ENCODE measurements at regions not wholly inside any gene's neighbourhood (a gene's known extent, or its start where the extent isn't known, plus 50 kb on each side); places are given as distances from the start of the nearest gene placed in this dataset.

GRCh38 chr5:52275639-52276038, 512.1 kb upstream of the ITGA1 start:
- Histone ChIP-seq H2BK5ac (ENCODE audit: low read length) (no peak overlapping the region), H3K36me3 (replicated peaks in 1 of 2; ENCODE audit: control insufficient read depth in 2 of 2, insufficient read depth in 2 of 2, low read length in 2 of 2) (no peaks in the 10 kb centered on the region), H3K27me3 (ENCODE audit: control insufficient read depth in 3 of 3, insufficient read depth in 3 of 3, low read depth in 1 of 3, low read length in 3 of 3) (peaks cover 0 to 66% (median 0%) of the 10 kb centered on the region in 3 experiments), H2BK12ac (ENCODE audit: low read length) (no peak overlapping the region), H3K23ac (ENCODE audit: low read depth, low read length, poor library complexity) (no peak overlapping the region), H3K9ac (ENCODE audit: low read depth, low read length, poor library complexity) (no peak overlapping the region), H3K4me1 (ENCODE audit: control insufficient read depth in 2 of 2, insufficient read depth in 1 of 2, low read depth in 1 of 2, low read length in 2 of 2) (peaks cover 0 to 4% of the 10 kb centered on the region in 2 donors), H3K18ac (ENCODE audit: low read length) (no peak overlapping the region), H3K14ac (ENCODE audit: low read length) (no peak overlapping the region), H2AFZ (ENCODE audit: low read length) (no peak overlapping the region), H3K79me1 (ENCODE audit: low read depth, low read length) (no peaks in the 10 kb centered on the region), H4K8ac (ENCODE audit: low read depth, low read length) (no peak overlapping the region), H3K27ac (replicated peaks; ENCODE audit: low read length) (no peak overlapping the region), H3K4me2 (ENCODE audit: insufficient read depth, low read length, poor library complexity, severe bottlenecking) (no peak overlapping the region), H2BK15ac (ENCODE audit: low read length) (no peak overlapping the region), H4K91ac (ENCODE audit: low read depth, low read length, poor library complexity) (no peak overlapping the region), H2BK120ac (ENCODE audit: low read depth, low read length) (no peak overlapping the region), H3K4ac (ENCODE audit: low read length) (no peak overlapping the region), H3K4me3 (ENCODE audit: low read length in 2 of 2) (no peak overlapping the region), H3K9me3 (replicated peaks in 1 of 2; ENCODE audit: control insufficient read depth in 2 of 2, insufficient read depth in 1 of 2, low read depth in 1 of 2, low read length in 2 of 2) (no peaks in the 10 kb centered on the region), H2AK5ac (ENCODE audit: low read depth, low read length) (no peak overlapping the region)
- DNase-seq (ENCODE audit: low spot score), result no peak

- no CpG with 5 or more reads among the region's 2 CpGs for WGBS, 2 donors (ENCODE audit: extremely low coverage in 2 of 2, insufficient read length in 2 of 2, insufficient replicate concordance in 1 of 2)
- Histone ChIP-seq H3K36me3 (replicated peaks in 1 of 2; ENCODE audit: control insufficient read depth in 2 of 2, insufficient read depth in 2 of 2, low read length in 2 of 2) (no peaks in the 10 kb centered on the region), H3K4me3 (ENCODE audit: low read length in 2 of 2) (no peak overlapping the region), H2BK120ac (ENCODE audit: low read depth, low read length) (no peak overlapping the region), H4K8ac (ENCODE audit: low read depth, low read length) (no peak overlapping the region), H3K14ac (ENCODE audit: low read length) (no peak overlapping the region), H4K91ac (ENCODE audit: low read depth, low read length, poor library complexity) (no peak overlapping the region), H3K4me1 (ENCODE audit: control insufficient read depth in 2 of 2, insufficient read depth in 1 of 2, low read depth in 1 of 2, low read length in 2 of 2) (peaks cover 0 to 4% of the 10 kb centered on the region in 2 donors), H3K4me2 (ENCODE audit: insufficient read depth, low read length, poor library complexity, severe bottlenecking) (no peak overlapping the region), H3K9ac (ENCODE audit: low read depth, low read length, poor library complexity) (no peak overlapping the region), H3K79me1 (ENCODE audit: low read depth, low read length) (no peaks in the 10 kb centered on the region), H2BK12ac (ENCODE audit: low read length) (no peak overlapping the region), H2AK5ac (ENCODE audit: low read depth, low read length) (no peak overlapping the region), H3K18ac (ENCODE audit: low read length) (no peak overlapping the region), H2BK5ac (ENCODE audit: low read length) (no peak overlapping the region), H3K9me3 (replicated peaks in 1 of 2; ENCODE audit: control insufficient read depth in 2 of 2, insufficient read depth in 1 of 2, low read depth in 1 of 2, low read length in 2 of 2) (no peaks in the 10 kb centered on the region), H2BK15ac (ENCODE audit: low read length) (no peak overlapping the region), H3K27me3 (ENCODE audit: control insufficient read depth in 3 of 3, insufficient read depth in 3 of 3, low read depth in 1 of 3, low read length in 3 of 3) (peaks cover 0 to 53% (median 0%) of the 10 kb centered on the region in 3 experiments), H3K4ac (ENCODE audit: low read length) (no peak overlapping the region), H3K23ac (ENCODE audit: low read depth, low read length, poor library complexity) (no peak overlapping the region), H3K27ac (replicated peaks; ENCODE audit: low read length) (no peak overlapping the region), H2AFZ (ENCODE audit: low read length) (no peak overlapping the region)
- DNase-seq (ENCODE audit: low spot score), result no peak
Observed at GRCh38 chr5:52277101-52277500, 510.6 kb upstream of the ITGA1 start.

- Histone ChIP-seq H3K9ac (ENCODE audit: low read depth, low read length, poor library complexity) (no peak overlapping the region), H3K4ac (ENCODE audit: low read length) (no peak overlapping the region), H2AFZ (ENCODE audit: low read length) (no peak overlapping the region), H2BK15ac (ENCODE audit: low read length) (no peak overlapping the region), H3K9me3 (replicated peaks in 1 of 2; ENCODE audit: control insufficient read depth in 2 of 2, insufficient read depth in 1 of 2, low read depth in 1 of 2, low read length in 2 of 2) (no peaks in the 10 kb centered on the region), H3K27me3 (ENCODE audit: control insufficient read depth in 3 of 3, insufficient read depth in 3 of 3, low read depth in 1 of 3, low read length in 3 of 3) (peaks cover 0 to 18% (median 0%) of the 10 kb centered on the region in 3 experiments), H2BK12ac (ENCODE audit: low read length) (no peak overlapping the region), H3K4me1 (ENCODE audit: control insufficient read depth in 2 of 2, insufficient read depth in 1 of 2, low read depth in 1 of 2, low read length in 2 of 2) (no peaks in the 10 kb centered on the region), H3K36me3 (replicated peaks in 1 of 2; ENCODE audit: control insufficient read depth in 2 of 2, insufficient read depth in 2 of 2, low read length in 2 of 2) (no peaks in the 10 kb centered on the region), H3K18ac (ENCODE audit: low read length) (no peak overlapping the region), H4K91ac (ENCODE audit: low read depth, low read length, poor library complexity) (no peak overlapping the region), H2BK5ac (ENCODE audit: low read length) (no peak overlapping the region), H2BK120ac (ENCODE audit: low read depth, low read length) (no peak overlapping the region), H3K23ac (ENCODE audit: low read depth, low read length, poor library complexity) (no peak overlapping the region), H3K14ac (ENCODE audit: low read length) (no peak overlapping the region), H3K4me3 (ENCODE audit: low read length in 2 of 2) (no peak overlapping the region), H4K8ac (ENCODE audit: low read depth, low read length) (no peak overlapping the region), H3K4me2 (ENCODE audit: insufficient read depth, low read length, poor library complexity, severe bottlenecking) (no peak overlapping the region), H2AK5ac (ENCODE audit: low read depth, low read length) (no peak overlapping the region), H3K27ac (replicated peaks; ENCODE audit: low read length) (no peak overlapping the region), H3K79me1 (ENCODE audit: low read depth, low read length) (no peaks in the 10 kb centered on the region)
- DNase-seq (ENCODE audit: low spot score), result no peak
Observed at GRCh38 chr5:52282647-52283046, 505.1 kb upstream of the ITGA1 start.

- Histone ChIP-seq H4K8ac (ENCODE audit: low read depth, low read length) (no peak overlapping the region), H3K9me3 (replicated peaks in 1 of 2; ENCODE audit: control insufficient read depth in 2 of 2, insufficient read depth in 1 of 2, low read depth in 1 of 2, low read length in 2 of 2) (no peaks in the 10 kb centered on the region), H2BK15ac (ENCODE audit: low read length) (no peak overlapping the region), H3K23ac (ENCODE audit: low read depth, low read length, poor library complexity) (no peak overlapping the region), H2BK120ac (ENCODE audit: low read depth, low read length) (no peak overlapping the region), H2BK5ac (ENCODE audit: low read length) (no peak overlapping the region), H3K27ac (replicated peaks; ENCODE audit: low read length) (no peak overlapping the region), H3K4me3 (ENCODE audit: low read length in 2 of 2) (no peak overlapping the region), H3K4me2 (ENCODE audit: insufficient read depth, low read length, poor library complexity, severe bottlenecking) (no peak overlapping the region), H3K27me3 (ENCODE audit: control insufficient read depth in 3 of 3, insufficient read depth in 3 of 3, low read depth in 1 of 3, low read length in 3 of 3) (peaks cover 0 to 17% (median 0%) of the 10 kb centered on the region in 3 experiments), H3K79me1 (ENCODE audit: low read depth, low read length) (no peaks in the 10 kb centered on the region), H3K36me3 (replicated peaks in 1 of 2; ENCODE audit: control insufficient read depth in 2 of 2, insufficient read depth in 2 of 2, low read length in 2 of 2) (no peaks in the 10 kb centered on the region), H4K91ac (ENCODE audit: low read depth, low read length, poor library complexity) (no peak overlapping the region), H2BK12ac (ENCODE audit: low read length) (no peak overlapping the region), H3K14ac (ENCODE audit: low read length) (no peak overlapping the region), H3K4me1 (ENCODE audit: control insufficient read depth in 2 of 2, insufficient read depth in 1 of 2, low read depth in 1 of 2, low read length in 2 of 2) (no peaks in the 10 kb centered on the region), H2AK5ac (ENCODE audit: low read depth, low read length) (no peak overlapping the region), H3K9ac (ENCODE audit: low read depth, low read length, poor library complexity) (no peak overlapping the region), H3K18ac (ENCODE audit: low read length) (no peak overlapping the region), H3K4ac (ENCODE audit: low read length) (no peak overlapping the region), H2AFZ (ENCODE audit: low read length) (no peak overlapping the region)
- WGBS, 2 donors (ENCODE audit: extremely low coverage in 2 of 2, insufficient read length in 2 of 2, insufficient replicate concordance in 1 of 2), result no CpG with 5 or more reads among the region's 1 CpG
- DNase-seq (ENCODE audit: low spot score), result no peak
Observed at GRCh38 chr5:52283221-52283620, 504.5 kb upstream of the ITGA1 start.
